Chondrocyte (in vitro differentiated cells): ENCODE measurements at regions not wholly inside any gene's neighbourhood (a gene's known extent, or its start where the extent isn't known, plus 50 kb on each side); places are given as distances from the start of the nearest gene placed in this dataset.

Source experiments
- DNase-seq: peaks from one replicate; pipeline ENCODE4 v3.0.0; 2021; ENCODE audit warnings: mixed read lengths, low spot score
- H3K27ac Mint-ChIP-seq: one replicate; pipeline ENCODE4 v1.8.0; 2021; ENCODE audit warnings: mild to moderate bottlenecking, moderate library complexity, mixed read lengths; ENCODE audit not compliant: unreplicated experiment
- H3K27me3 Mint-ChIP-seq: 2 replicates; pipeline ENCODE4 v1.8.0; 2021; ENCODE audit warnings: low read depth, mixed read lengths
- H3K36me3 Mint-ChIP-seq: 2 replicates; pipeline ENCODE4 v1.8.0; 2021; ENCODE audit warnings: low read depth, mixed read lengths
- H3K4me1 Mint-ChIP-seq: 2 replicates; pipeline ENCODE4 v1.8.0; 2021; ENCODE audit warnings: low read depth, mild to moderate bottlenecking, mixed read lengths
- H3K4me3 Mint-ChIP-seq: one replicate; pipeline ENCODE4 v1.8.0; 2021; ENCODE audit warnings: mild to moderate bottlenecking, moderate library complexity, mixed read lengths; ENCODE audit not compliant: unreplicated experiment
- H3K9me3 Mint-ChIP-seq: 2 replicates; pipeline ENCODE4 v1.8.0; 2021; ENCODE audit warnings: low read depth, mixed read lengths
- CTCF ChIP-seq: fragments of 200-600 bp; sonication (generic); IDR thresholded peaks from 2 replicates; pipeline ENCODE4 v1.5.0; 2021; ENCODE audit warnings: antibody characterized with exemption, mild to moderate bottlenecking, moderate library complexity

- H3K4me3 Mint-ChIP-seq: no peak overlapping the region
- no peak for TF ChIP-seq CTCF
- H3K27ac Mint-ChIP-seq: no peak overlapping the region
- no peaks in the 10 kb centered on the region for H3K9me3 Mint-ChIP-seq
- peaks cover 1% of the 10 kb centered on the region for H3K36me3 Mint-ChIP-seq
- peaks cover 37% of the 10 kb centered on the region for H3K27me3 Mint-ChIP-seq
- no peaks in the 10 kb centered on the region for H3K4me1 Mint-ChIP-seq
- no peak for DNase-seq
Measured at GRCh38 chr5:77569409-77569808, 69.1 kb downstream of the OTP start.

- no peak for DNase-seq
- peaks cover 1% of the 10 kb centered on the region for H3K36me3 Mint-ChIP-seq
- TF ChIP-seq CTCF: no peak
- no peaks in the 10 kb centered on the region for H3K4me1 Mint-ChIP-seq
- no peaks in the 10 kb centered on the region for H3K9me3 Mint-ChIP-seq
- H3K27me3 Mint-ChIP-seq: peaks cover 31% of the 10 kb centered on the region
- no peak overlapping the region for H3K27ac Mint-ChIP-seq
- H3K4me3 Mint-ChIP-seq: no peak overlapping the region
Measured at GRCh38 chr5:77568555-77568954, 70.0 kb downstream of the OTP start.

GRCh38 chr5:77568082-77568481 lies 70.4 kb downstream of the OTP start:
- Mint-ChIP-seq H3K4me3 (no peak overlapping the region), H3K27ac (no peak overlapping the region), H3K27me3 (peaks cover 29% of the 10 kb centered on the region), H3K36me3 (peaks cover 1% of the 10 kb centered on the region), H3K4me1 (no peaks in the 10 kb centered on the region), H3K9me3 (no peaks in the 10 kb centered on the region)
- DNase-seq: no peak
- no peak for TF ChIP-seq CTCF

- Mint-ChIP-seq H3K4me3 (no peak overlapping the region), H3K27ac (no peak overlapping the region), H3K36me3 (no peaks in the 10 kb centered on the region), H3K4me1 (no peaks in the 10 kb centered on the region), H3K27me3 (peaks cover 18% of the 10 kb centered on the region), H3K9me3 (no peaks in the 10 kb centered on the region)
- DNase-seq: no peak
- no peak for TF ChIP-seq CTCF
Measured at GRCh38 chr5:77563475-77563874, 71.4 kb upstream of the WDR41 start.

- H3K4me3 Mint-ChIP-seq: no peak overlapping the region
- DNase-seq: no peak
- H3K9me3 Mint-ChIP-seq: no peaks in the 10 kb centered on the region
- no peak overlapping the region for H3K27ac Mint-ChIP-seq
- no peak for TF ChIP-seq CTCF
- no peaks in the 10 kb centered on the region for H3K4me1 Mint-ChIP-seq
- H3K27me3 Mint-ChIP-seq: peaks cover 18% of the 10 kb centered on the region
- H3K36me3 Mint-ChIP-seq: no peaks in the 10 kb centered on the region
Measured at GRCh38 chr5:77561965-77562364, 69.8 kb upstream of the WDR41 start.
